ENCODE measurements at regions not wholly inside any gene's neighbourhood (a gene's known extent, or its start where the extent isn't known, plus 50 kb on each side); places are given as distances from the start of the nearest gene placed in this dataset.
"Not testable (repeated sequence)": the region's sequence is repeated elsewhere in the genome, so short reads cannot be mapped to it uniquely, and the experiment has no call there.

DNA sequence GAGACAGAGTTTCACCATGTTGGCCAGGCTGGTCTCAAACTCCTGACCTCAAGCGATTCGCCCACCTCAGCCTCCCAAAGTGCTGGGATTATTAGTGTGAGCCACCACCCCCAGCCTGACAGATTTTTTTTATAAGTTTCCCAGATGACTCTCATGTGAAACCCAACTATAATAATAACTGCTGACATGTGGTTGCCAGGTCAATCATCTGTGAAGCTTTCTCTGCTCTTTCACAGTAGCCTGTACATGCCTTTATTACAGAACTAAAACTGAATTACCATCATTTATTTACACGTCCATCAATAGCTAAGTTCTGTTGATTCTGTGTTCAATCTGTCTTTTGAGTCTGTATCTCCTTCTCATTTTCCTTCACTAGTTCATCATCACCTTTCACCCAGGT, 218.5 kb downstream of the RPS29 start:
- no peak for DNase-seq (ENCODE audit: low read depth)

DNA sequence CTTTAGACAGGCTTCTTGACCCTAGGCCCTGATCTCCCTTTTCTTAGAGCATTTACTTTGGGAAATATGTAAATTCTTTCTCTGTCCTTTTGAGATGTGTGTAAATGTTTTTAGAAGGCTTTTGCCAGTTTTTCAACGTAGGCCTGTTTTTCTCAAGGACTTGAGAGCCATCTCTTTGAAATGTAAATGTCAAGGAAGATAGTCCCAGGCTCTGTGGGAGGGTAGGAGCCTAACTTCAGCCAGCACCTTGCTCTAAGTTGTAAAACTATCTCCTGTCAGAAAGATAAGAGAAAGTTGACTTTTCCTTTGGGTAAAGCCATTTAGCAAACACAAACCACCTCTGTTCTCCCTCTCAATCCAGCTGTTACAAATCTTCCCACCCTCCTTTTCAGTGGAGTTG, 219.8 kb downstream of the RPS29 start:
- DNase-seq (ENCODE audit: low read depth) = no peak

DNA sequence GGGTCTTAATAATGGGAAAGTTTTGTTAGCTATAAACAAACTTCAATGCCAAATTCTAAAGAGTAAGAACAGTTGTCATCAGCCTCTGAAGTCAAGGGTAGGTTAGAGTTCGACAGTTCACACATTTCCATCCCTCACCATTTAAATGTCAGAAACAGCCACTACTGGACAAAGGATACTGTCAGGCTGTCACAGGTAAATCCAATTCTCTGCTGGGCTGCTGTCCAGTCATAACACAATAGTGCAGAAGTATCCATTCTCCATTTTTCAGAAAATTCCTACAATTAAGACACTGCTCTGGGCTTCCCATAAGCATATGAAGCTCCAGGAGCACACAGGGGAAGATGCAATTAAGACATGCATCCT, 221.4 kb downstream of the RPS29 start:
- DNase-seq (ENCODE audit: low read depth) = no peak

DNA sequence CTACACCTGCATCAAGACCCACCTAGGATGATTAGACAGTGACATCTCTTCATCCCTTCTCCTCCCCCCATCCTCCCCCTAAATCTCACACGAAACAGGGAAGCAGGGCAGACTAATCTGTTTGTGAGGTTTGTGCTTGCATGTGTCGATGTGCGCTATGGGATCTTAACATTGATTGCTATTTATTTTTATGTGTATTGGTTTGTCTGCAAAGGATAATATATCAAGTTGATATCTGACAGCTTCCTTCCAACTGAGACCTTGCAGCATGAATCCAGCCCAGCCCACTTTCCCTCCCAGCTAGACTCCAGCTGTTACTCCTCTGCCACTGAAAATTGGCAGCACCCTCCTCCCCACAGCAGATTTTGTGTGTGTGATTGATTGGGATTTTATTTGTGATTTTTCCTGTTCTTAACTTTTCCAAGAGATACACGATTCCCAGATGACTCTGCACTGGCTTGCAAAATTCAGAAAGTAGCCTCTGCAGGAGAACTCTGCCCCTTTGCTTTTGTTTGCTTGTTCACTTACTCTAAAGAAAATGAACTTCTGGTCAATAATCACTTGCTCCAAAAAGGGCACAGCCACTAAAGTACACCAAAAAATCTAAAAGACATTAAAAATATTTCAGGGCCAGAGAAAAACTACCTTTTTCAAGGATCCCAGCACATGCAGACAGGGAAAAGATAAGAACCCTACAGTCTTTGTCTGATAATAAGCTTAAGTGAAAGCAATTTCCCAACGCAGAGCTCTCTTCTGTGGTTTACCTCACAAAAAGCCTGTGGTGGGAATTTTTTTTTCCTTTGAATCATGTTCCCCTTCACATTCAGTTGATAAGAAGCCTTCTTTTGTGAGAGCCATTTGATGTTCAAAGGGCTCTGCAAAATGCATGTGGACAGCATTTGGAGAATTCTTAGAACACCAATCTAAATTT, 222.1 kb downstream of the RPS29 start:
- no peak for DNase-seq (ENCODE audit: low read depth)

DNA sequence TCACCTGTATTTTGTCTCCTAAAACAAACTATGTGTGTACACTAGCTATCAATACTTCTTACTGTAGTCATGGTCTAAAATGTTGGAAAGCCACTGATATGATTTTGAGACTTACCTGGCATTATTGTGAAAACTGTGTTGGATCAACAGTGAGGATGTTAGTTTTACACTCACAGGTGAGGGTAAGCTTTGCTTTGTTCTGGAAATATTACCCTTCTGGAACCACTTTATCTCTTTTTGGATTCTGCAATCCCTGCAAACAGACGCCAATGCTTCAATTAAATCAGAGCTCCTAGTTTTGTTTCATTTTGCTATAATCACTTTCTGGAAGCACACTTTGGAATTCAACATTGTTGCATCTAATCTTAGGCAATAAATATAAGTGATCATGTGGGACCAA, 223.3 kb downstream of the RPS29 start:
- DNase-seq (ENCODE audit: low read depth) = no peak

DNA sequence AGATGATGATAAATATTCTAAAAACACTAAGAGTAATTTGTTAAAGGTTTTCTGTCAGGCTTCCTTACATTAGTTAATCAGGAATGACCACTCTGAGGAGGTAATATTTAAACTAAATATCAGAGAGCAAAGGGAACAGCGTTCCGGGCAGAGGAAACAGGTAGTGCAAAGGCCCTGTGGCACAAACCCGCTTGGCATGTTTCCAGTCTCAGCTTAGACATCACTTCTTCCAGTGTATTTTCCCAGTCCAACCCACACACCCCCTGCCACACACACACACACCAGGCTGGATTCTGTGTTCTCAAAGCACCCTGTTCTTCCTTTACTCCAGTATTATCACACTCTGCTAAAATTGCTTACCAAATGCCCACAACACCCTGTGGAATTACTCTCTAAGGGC, 247.1 kb downstream of the RPS29 start:
- DNase-seq (ENCODE audit: low read depth) = no peak

DNA sequence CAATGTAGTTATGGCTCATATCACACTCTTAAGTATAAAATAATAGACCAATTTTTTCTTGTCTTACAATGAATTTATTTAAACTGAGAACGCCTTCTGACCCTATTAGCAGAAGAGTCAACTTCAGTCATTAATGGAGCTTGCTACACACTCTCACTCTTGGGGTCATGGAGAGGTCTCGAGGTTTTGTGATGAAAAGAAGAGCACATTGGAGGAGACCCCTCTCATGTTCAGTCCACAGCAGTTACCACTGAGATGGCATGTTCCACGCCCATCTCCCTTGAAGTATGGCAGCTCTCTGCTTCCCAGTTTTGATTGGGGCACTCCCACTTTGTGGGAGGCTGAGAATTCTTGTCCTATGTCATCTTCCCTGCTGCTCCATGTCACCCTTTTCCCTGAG, 266.4 kb downstream of the RPS29 start:
- no peak for DNase-seq (ENCODE audit: low read depth)

DNA sequence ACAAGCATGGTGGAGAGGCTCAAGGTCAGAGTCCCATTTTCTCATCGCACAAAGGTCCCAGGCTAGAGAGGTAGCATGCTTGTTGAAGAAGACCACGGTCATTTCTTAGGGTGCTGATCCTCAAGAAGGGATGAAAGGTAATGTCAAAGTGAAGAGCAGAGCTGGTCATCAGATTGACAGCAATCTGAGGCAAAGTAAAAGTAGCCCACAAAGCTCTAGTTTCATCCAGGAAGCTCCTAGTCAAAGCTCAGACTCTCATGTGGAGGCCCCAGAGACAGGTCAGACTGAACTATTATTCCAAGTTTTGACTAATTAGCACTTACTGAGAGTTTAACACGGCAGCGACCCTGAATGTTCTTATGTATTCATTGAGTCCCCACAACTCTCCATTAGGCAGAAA, 270.6 kb downstream of the RPS29 start:
- DNase-seq (ENCODE audit: low read depth) = no peak

DNA sequence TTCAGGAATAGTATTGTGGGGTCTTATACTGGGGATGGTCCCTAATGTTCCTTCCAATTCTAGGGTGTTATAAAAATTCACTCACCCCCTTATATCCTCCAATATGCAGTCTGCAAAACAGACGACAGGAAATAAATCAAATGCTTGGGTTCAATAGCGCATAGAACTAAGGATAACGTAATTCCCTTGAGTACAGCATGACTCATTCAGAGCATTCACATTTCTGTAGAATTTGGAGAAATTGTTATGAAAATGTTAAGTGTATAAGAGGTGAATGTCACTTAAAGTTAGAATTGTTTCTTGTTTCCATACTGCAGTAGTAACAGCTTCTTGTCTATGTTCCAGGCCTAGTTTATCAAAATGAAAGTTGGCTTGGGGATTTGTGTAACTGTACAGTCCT, 271.4 kb downstream of the RPS29 start:
- no peak for DNase-seq (ENCODE audit: low read depth)

DNA sequence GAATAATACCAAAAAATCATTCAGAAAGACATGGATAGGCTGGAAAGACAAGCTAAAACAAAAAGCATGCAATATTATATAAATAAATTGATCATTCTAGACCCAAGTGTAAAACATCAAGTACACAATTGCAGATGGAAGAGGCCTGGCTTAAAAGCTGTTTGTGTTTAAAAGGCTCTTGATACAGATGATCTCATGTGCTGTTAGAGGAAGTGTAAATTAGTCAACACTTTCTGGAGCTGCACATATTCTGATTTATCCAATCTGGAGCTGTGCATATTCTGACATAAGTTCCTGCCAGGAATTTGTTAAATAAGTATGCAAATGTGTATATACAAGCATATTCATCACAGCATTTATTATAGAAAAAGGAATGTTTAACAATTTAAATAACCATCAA, 273.1 kb downstream of the RPS29 start:
- no peak for DNase-seq (ENCODE audit: low read depth)

DNA sequence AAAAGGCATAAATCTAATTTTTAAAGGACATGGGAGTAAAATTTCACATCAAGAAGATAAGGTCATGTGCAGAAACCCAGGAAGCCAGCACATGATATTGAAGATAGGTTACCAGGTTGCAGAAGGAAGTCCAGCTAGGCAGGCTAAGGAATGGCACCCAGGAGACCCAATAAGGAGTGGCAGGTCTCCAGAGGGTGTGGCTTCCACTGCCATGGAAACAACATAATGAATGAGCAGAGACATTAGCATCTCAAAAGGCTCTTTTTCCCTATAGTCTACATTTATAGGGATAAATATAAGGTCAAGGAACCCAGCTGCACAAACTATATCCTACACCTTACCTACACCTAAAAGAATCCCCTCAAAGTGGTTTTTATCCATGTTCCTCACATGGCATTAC, 275.9 kb downstream of the RPS29 start:
- DNase-seq (ENCODE audit: low read depth) = no peak

DNA sequence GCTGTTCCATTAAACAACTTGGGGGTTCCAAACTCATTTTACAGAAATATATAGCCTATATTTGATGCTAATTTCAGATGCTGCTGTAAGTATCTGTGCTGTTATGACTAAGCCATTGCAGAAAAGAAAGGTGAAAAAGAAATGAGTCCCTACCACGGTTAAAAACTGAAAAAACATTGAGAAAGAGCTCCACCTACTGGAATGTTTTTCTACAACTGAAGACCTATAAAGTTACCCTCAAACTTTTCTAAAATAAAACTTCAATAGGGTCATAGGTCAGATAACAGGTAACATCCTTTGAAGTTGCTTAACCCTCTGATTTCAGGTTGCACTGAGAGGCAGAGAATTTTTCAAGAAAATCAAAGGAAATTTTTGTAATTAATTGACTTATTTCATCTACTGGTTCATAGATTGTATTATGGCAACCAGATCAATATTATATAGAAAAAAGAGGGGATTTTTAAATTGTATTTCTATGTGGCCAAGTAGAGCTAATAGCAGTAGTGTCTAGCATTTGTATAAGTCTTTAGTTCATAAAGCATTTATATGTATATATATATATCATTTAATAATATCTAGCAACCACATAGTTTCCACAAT, 279.9 kb downstream of the RPS29 start:
- no peak for DNase-seq (ENCODE audit: low read depth)

DNA sequence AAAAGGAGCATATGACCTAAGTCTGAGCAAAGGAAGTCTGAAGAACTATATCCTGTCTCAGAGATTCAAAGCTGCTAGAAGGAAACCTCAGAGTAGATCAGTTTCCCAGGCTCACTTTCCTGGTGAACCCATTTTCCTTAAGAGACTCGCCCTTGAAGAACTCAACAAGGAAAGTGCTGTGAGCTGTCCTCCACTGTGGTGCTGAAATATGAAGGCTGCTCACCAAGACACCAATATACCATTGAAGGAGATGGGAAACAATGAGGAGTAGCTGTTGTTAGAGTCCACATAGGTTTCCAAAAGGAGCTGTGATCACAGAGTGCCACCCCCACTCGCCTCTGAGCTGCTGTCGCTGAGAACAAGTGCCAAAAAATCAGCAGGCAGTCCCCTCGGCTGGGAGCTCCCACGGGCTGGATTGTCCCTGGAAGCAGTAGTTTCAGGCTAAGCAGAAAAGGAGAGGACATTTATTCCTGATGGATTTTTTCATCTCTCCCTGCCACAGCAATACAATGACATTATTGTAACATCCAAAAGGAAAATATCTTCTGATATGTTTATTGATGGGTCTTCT, 282.1 kb downstream of the RPS29 start:
- DNase-seq (ENCODE audit: low read depth) = no peak

DNA sequence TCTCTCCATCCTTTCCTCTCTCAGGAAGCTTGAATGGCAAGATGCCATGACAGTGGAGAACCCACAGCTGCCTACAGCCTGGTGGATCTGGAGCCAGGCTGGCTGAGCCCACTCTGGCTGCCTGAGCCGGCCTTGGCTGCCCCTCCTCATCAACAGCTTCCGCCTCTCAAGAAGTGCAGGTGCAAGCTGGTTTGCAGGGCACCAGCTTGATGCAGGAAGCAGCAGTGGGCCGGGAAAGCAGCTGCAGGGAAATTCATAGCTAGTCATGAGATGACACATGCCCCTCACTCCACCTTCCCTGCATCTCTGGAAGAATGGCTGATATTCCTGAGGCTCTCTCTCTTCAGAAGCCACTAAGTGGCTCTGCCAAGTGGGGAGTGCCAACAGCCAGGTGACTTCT, 289.1 kb downstream of the RPS29 start:
- no peak for DNase-seq (ENCODE audit: low read depth)

DNA sequence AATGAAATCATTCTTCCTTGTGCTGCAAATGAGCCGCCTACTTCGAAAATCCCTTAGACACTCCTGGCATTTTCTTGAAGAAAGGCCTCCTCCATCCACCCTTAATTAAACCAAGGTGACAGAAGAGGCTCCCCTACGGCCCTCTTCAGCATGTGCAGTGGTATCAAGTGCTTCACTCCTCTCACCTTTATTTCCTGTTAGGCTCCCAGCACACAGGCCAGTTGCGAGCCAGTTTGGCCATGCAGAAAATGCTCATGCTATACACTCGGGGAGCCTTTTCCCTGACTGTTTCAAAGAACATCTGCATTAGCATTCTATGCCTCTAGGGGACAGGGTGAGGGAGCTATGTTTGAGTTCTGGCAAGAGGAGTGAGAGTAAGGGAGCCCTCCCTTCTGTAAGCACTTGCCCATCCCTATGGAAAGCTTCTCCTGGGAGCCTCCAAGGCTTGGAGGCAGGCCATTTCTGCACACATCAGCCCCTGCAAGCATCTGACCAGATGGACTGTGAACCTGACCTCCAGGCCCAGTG, 291.5 kb downstream of the RPS29 start:
- DNase-seq (ENCODE audit: low read depth) = no peak

DNA sequence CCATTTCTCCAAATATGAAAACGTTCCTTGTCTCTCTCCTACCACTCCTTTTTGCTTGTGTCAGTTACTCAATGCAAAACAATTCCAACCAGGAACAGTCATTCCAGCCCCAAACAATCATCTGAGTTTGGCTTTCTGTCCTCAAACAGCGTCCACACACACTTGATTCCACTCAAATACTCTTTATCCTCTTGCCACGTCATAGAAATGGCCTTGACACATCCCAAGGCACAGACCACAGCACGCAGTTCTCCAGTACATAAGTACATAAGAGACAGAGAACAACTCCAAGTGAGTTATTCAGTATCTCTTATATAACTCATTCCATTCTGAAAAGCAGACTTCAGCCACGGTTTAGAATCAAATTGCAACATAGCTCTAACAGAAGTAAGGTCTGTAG, 299.2 kb downstream of the RPS29 start:
- no peak for DNase-seq (ENCODE audit: low read depth)

DNA sequence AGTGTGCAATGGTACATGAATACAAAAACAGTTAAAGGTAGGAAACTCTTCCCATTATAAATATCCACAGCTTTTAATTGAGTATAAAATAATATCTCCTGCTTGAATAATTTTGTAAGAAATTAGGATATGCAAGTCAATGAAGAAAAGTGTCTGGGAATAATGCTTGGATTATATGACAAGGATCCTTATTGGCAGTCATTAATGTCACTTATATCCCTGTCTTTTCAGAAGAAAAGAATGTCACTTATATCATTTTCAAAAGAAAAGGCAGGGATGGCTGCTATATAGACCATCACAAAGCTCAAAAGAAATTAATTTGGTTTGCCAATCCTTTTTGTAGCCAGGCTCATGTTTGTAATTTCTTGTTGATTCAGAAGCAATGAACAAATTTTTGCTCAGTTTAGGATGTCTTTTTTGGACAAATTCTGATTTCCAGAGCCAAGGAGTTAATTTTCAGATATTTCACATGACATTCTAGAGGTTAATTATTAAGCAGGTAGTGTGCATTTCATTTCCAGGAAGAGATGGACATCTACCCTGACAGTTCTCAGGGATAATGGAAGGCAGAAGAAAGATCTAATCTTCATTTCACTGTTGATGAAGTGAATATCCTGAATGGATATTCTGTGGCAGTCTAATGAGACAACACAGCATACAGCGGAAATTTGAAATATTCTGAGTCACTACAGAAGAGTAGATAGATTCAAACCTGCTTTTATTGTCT, 299.8 kb downstream of the RPS29 start:
- no peak for DNase-seq (ENCODE audit: low read depth)

DNA sequence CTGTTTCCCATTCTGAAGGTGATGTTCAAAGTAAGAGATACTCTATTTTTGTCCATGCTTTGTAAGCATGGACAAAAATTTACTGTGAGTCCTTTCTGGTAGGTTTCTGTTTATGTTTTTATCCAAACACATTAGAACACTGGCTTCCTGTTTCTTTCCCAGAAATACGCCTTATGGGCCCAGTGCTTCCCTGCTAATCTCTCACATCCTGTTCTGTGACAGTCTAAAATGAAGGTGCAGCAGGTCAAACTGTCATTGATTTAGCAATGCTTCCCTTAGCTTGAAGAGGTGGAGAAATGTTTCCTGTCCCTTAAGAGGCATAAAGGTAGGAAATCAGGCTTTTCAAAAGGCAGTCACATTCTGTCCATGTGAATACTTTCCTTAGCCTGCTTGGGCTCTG, 305.6 kb downstream of the RPS29 start:
- no peak for DNase-seq (ENCODE audit: low read depth)

DNA sequence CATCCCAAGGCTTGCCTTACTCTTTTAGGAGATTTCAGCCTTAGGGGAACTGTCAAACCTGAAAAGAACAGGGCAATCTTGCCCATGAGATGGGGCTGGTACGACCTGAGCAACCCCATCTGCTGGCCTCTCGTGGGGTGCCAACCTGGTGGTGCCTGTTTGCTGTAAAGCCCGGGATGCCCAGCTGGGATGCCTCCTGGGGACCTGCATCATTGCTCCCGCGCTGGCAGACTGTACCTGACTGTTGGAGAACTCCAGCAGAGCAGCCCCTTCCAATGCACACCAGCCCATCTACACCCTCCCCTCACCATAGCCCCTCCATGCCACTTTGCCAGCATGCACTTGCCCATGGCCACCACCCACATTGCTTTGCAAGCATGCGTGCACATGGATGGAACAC, 335.7 kb downstream of the RPS29 start:
- DNase-seq (ENCODE audit: low read depth) = no peak

DNA sequence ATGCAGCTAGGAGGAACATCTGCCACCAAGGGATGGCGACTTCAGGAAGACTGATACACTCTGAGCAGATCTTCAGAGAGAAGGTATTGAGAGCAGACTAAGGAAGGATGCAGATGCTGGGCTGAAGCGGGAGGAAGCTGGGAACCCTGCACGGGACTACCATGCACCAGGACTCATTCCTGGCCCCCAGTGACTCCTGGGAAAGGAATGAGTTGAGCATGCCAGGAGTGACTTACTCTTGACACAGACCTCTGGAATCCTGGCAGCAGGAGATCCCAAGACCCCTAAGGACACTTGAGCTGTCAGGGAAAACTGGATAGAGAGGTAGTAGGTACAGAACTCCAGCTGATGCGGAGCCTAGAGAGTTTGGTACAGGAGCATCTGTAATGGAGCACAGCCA, 336.1 kb downstream of the RPS29 start:
- no peak for DNase-seq (ENCODE audit: low read depth)

DNA sequence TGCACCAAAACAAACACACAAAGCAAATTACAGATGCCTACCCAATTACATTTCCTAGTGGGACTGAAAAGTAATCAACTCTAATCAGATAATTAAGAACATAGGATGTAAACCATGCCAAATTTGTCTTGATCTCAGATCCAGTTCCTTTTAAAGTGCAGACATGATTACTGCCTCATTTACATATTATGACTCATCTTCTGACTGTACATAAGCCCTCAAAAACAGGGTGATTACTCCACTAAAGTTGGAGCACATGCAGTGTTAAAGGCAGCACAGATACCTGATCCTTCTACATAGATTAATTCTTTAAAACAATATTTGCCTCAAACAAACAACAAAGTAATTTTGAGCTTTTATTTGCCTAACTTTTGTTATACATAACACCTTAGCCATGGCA, 337.2 kb downstream of the RPS29 start:
- DNase-seq (ENCODE audit: low read depth) = no peak

DNA sequence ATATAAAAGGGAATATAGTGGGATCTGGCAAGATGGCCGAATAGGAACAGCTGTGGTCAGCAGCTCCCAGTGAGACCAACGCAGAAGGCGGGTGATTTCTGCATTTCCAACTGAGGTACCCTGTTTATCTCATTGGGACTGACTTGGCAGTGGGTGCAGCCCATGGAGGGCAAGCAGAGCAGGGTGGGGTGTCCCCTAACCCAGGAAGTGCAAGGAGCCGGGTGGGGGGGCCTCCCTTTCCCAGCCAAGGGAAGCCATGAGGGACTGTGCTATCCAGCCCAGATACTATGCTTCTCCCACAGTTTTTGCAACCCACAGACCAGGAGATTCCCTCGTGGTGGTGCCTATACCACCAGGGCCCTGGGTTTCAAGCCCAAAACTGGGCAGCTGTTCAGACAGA, 342.4 kb downstream of the RPS29 start:
- DNase-seq (ENCODE audit: low read depth) = not testable (repeated sequence)

DNA sequence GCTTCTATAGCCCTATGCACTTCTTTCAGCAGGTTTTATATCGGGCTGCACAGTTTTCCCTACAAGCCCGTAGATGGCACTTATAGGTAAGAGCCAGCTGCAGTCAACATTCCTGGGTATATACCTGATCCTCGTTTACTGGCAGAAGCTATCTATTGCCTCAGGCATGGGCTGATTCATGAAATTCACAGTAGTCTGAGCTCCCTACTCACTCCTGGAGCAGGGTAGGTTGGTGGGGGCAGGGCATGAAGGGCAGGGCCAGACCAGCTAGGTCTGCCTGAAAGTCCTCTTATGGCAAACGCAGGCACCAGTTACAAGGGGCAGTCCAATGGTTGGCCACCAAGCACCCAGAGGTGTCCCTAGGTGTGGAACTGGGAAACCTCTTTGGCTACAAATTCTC, 345.8 kb downstream of the RPS29 start:
- DNase-seq (ENCODE audit: low read depth) = no peak
